Fibroblast of skin of abdomen (primary cell): ENCODE measurements at regions not wholly inside any gene's neighbourhood (a gene's known extent, or its start where the extent isn't known, plus 50 kb on each side); places are given as distances from the start of the nearest gene placed in this dataset.

ENCODE experiments used
- DNase-seq: peaks from one replicate; pipeline ENCODE4 v3.0.0-alpha.2; 2013

DNA sequence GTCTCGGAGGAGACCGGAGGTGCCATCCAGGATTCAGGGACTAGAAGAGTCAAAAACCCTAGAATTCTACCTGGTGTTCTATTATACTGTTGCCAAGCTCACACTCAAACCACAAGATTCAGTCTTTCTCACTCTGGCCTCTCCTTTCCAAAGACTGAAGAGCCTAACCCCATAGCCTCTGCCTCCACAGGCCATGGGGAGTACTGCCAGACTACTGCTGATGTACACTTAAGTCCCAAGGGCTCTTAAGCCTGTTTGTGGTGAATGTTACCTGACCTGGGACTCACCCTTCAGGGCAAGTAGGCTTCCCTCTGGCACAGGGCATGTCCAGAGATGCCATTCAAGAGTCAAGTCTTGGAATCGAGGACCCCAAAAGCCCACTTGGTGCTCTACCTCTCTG is 58.9 kb upstream of the IRS4 start:
- no peak for DNase-seq
